ENCODE measurements at regions not wholly inside any gene's neighbourhood (a gene's known extent, or its start where the extent isn't known, plus 50 kb on each side); places are given as distances from the start of the nearest gene placed in this dataset.

- DNase-seq (ENCODE audit: low read depth in 1 of 2, low spot score in 1 of 2) = no peak
- Histone ChIP-seq H3K27ac (replicated peaks) (no peak overlapping the region), H3K4me3 (replicated peaks; ENCODE audit: insufficient read depth, low read length) (no peak overlapping the region), H3K27me3 (ENCODE audit: insufficient read depth, poor library complexity, severe bottlenecking) (no peaks in the 10 kb centered on the region)
- TF ChIP-seq POLR2AphosphoS5 (IDR thresholded peaks at IDR 0.05; ENCODE audit: low read depth) = no peak
- TF ChIP-seq, protein P1, sequence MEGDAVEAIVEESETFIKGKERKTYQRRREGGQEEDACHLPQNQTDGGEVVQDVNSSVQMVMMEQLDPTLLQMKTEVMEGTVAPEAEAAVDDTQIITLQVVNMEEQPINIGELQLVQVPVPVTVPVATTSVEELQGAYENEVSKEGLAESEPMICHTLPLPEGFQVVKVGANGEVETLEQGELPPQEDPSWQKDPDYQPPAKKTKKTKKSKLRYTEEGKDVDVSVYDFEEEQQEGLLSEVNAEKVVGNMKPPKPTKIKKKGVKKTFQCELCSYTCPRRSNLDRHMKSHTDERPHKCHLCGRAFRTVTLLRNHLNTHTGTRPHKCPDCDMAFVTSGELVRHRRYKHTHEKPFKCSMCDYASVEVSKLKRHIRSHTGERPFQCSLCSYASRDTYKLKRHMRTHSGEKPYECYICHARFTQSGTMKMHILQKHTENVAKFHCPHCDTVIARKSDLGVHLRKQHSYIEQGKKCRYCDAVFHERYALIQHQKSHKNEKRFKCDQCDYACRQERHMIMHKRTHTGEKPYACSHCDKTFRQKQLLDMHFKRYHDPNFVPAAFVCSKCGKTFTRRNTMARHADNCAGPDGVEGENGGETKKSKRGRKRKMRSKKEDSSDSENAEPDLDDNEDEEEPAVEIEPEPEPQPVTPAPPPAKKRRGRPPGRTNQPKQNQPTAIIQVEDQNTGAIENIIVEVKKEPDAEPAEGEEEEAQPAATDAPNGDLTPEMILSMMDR (IDR thresholded peaks at IDR 0.05; ENCODE audit: insufficient read depth, low read length) = no peak
- no peak for TF ChIP-seq GABPA (IDR thresholded peaks at IDR 0.05; ENCODE audit: low read depth)
- no peak for TF ChIP-seq REST (IDR thresholded peaks at IDR 0.05; ENCODE audit: insufficient replicate concordance, low read depth)
- TF ChIP-seq SPI1 (IDR thresholded peaks at IDR 0.05; ENCODE audit: borderline replicate concordance, low read depth) = no peak
Observed at GRCh38 chr1:56340977-56341376, 238.4 kb downstream of the PLPP3 start.

DNA sequence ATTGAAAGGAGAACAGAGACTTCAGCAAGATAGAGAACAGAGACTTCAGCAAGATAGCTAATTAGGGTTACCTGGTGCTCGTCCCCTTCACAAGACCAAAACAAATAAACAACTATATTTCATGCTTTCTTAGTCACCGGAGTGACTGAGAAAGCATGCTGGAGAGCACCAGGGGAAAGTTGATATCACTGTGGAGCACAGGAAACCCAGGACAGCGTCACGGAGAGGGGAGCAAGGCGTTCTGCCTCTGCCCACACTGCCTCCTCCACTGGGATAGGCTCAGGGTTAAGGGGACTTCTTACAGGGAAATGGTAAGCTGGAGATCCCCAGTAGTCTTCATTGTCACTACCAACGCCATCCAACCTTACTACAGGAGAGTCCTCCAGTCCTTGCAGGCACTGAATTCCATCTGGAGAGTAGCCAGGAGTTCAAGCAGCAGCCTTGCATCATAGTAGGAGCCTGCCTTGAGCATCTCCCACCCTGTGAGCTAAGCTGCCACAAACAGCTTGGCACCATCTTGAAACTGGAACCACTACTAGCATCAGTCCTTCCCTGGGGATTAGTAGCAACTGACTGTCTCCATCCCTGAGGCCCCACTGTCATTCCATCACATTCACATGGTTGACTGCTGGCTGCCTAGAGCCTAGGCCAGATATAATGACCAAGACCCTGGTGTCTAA lies 239.4 kb downstream of the PLPP3 start:
- Histone ChIP-seq H3K4me3 (replicated peaks; ENCODE audit: insufficient read depth, low read length) (no peak overlapping the region), H3K27me3 (ENCODE audit: insufficient read depth, poor library complexity, severe bottlenecking) (no peaks in the 10 kb centered on the region), H3K27ac (replicated peaks) (no peak overlapping the region)
- TF ChIP-seq POLR2AphosphoS5 (IDR thresholded peaks at IDR 0.05; ENCODE audit: low read depth) (no peak), GABPA (IDR thresholded peaks at IDR 0.05; ENCODE audit: low read depth) (no peak), SPI1 (IDR thresholded peaks at IDR 0.05; ENCODE audit: borderline replicate concordance, low read depth) (no peak), REST (IDR thresholded peaks at IDR 0.05; ENCODE audit: insufficient replicate concordance, low read depth) (no peak)
- TF ChIP-seq, protein P1 (IDR thresholded peaks at IDR 0.05; ENCODE audit: insufficient read depth, low read length) = no peak
- no peak for DNase-seq (ENCODE audit: low read depth in 1 of 2, low spot score in 1 of 2)

DNA sequence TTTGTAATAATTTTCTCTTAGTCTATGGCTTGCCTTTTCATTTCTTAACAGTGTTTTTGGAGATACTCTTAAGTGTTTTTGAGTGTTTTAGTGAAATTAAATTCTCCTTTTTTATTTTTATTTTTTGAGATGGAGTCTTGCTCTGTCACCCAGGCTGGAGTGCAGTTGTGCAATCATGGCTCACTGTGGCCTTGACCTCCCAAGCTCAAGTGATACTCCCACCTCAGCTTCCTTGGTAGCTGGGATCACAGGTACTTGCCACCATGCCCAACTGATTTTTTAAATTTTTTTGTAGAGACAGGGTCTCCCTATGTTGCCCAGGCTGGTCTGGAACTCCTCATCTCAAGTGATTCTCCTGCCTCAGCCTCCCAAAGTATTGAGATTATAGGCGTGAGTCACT lies 240.3 kb downstream of the PLPP3 start:
- H3K4me3 ChIP-seq (replicated peaks; ENCODE audit: insufficient read depth, low read length) = no peak overlapping the region
- no peak overlapping the region for H3K27ac ChIP-seq (replicated peaks)
- no peaks in the 10 kb centered on the region for H3K27me3 ChIP-seq (ENCODE audit: insufficient read depth, poor library complexity, severe bottlenecking)
- TF ChIP-seq POLR2AphosphoS5 (IDR thresholded peaks at IDR 0.05; ENCODE audit: low read depth) (no peak), REST (IDR thresholded peaks at IDR 0.05; ENCODE audit: insufficient replicate concordance, low read depth) (no peak), SPI1 (IDR thresholded peaks at IDR 0.05; ENCODE audit: borderline replicate concordance, low read depth) (no peak), GABPA (IDR thresholded peaks at IDR 0.05; ENCODE audit: low read depth) (no peak)
- TF ChIP-seq, protein P1 (IDR thresholded peaks at IDR 0.05; ENCODE audit: insufficient read depth, low read length) = no peak
- no peak for DNase-seq (ENCODE audit: low read depth in 1 of 2, low spot score in 1 of 2)
